Fibroblast of skin of right quadriceps (primary cell): ENCODE measurements at regions not wholly inside any gene's neighbourhood (a gene's known extent, or its start where the extent isn't known, plus 50 kb on each side); places are given as distances from the start of the nearest gene placed in this dataset.
"Not testable (repeated sequence)": the region's sequence is repeated elsewhere in the genome, so short reads cannot be mapped to it uniquely, and the experiment has no call there.

ENCODE experiments used
- DNase-seq: peaks from one replicate; pipeline ENCODE4 v3.0.0-alpha.2; 2013

DNA sequence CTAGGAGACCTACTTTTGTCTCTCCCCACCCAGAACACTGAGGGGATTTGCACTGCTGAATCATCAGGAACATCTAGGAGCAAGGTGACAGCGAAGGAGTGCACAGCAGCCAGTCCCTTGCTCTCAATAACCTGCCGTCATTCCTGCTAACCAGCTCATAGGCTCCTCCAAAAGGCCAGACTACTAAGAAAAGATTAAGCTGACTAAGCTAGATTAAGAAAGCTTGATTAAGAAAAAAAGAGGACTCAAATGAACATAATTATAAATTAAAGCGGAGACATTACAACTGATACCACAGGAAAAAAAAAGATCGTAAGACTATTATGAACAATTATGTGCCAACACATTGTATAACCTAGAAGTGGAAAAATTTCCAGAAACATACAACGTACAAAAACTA, 1254.8 kb upstream of the CHAC2 start:
- no peak for DNase-seq

DNA sequence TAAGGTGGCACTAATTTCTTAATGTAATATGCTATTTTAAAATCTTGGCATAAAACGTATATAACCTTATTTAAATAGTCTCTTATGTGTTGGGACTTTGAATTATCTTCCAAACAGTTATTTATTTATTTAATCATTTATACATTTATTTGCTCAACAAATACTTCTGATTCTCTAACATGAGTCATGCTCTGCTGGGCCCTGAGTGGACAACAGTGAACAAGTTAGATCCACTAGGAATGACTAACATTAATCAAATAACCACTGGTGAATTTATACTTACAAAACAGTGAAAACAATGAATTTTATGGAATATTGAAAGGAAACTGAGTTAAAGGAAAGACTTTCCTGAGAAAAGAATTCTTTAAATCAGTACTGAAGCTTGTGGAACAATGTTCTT, 1257.2 kb upstream of the CHAC2 start:
- DNase-seq: no peak

DNA sequence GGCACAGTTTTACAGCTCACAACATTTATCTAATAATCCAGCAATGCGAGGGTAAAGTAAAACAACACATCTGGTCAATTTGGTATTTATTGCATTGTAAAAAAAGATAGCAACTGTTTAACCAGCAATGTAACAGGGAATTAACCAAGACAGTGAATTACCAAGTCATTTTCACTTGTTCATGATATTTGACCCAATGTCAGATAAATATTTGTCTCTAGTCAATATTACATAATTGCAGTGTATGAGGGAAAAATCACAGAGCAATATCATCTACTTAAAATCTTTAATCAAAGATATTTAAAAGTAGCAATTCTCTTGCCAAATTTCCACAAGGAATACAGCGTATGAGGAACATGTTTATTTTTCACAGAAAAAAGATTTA, 1265.1 kb upstream of the CHAC2 start:
- DNase-seq: no peak

DNA sequence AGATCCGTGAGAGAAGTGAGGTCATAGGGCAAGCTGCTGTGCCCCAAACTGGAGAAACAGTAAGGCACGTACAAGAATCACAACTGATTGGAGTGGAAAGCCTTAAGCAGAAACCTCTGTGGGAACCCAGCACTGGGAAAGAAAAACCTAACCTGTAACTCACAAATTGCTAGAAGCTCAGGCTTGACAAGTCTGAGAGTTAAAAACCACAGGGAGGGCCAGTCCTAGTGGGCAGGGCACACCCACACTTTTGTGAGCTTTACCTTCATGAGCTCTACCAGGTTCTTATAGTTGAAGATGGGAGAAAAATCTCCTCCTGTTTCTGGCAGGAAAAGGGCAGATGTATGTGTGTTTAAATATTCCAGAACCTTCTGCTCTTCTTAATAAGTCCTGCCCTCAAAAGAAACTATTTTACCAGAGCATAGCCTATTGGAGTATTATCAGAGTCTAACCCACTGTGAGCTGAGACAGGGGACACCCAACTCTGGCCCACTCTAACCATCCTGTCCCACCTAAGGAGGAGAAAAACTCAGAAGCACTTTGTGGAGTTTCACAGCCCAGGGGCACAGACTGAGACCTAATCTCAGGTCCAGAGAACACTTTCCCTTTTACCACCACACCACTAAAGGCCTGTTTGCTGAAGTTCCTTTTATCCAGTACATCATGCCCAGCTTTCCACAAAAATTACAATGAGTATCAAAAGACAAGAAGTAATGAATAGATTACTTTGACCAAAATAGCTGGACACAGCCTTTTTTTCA, 1265.7 kb upstream of the CHAC2 start:
- no peak for DNase-seq

DNA sequence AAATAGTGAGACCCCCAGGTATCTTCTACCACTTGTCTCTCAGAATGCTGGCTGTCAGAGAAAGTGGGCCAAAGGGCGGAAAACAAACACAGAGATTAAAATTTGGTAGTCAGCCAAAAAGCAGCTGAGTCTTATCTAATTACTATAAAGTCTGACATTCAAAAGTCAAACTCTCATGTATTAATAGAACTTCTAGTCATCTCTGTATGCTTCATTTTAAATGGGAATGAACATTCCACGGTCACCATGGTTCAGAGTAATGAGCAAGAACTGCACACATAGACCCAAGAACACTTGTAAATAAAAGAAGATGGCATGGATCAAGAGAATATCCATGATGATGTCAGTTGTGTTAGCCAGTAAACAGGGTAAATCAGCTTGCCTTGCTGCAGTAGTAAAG, 1267.0 kb upstream of the CHAC2 start:
- DNase-seq: no peak

GRCh38 chr2:52498077-52498750, 1269.4 kb upstream of the CHAC2 start:
- DNase-seq: no peak

GRCh38 chr2:52495816-52496215, 1271.8 kb upstream of the CHAC2 start:
- DNase-seq: no peak

DNA sequence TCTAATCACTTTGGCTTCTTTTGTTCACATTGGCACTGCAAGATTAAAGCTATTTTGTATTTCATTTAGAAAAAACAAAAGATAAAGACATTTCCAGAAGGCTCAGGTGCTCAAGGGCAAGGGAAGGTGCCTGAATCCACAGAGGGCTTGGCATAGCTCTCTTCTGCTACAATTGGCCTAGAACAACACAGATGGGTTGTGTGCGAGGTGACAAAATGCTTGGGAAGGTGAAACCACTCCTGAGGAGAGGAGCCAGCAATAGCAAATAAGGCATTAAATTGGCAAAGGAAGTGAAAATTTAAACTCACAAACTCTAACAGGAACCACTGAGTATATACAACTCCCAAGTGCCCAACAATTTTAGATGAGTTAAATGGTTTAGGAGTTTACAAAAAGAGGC, 1290.4 kb upstream of the CHAC2 start:
- DNase-seq: no peak

GRCh38 chr2:52475590-52475989, 1292.0 kb upstream of the CHAC2 start:
- DNase-seq: no peak

DNA sequence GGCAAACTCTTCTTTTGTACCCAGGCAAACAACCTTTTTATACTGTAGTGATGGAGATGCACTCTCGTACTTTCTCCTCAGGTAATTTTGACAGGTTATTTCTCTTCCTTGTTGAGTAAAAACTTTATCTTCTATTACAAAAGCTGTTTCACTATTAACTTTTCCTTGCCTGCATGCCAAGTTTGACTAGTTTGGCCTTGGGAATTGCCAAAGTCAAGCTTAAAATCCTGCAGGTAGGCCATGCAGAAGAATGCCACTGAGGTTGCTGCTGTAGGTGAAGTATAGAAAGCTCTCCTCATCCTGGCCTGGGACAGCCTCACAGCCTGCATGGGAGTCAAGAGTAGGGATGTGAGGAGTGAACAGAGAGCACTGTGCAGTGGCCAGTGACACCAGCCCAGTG, 1293.5 kb upstream of the CHAC2 start:
- DNase-seq: no peak

DNA sequence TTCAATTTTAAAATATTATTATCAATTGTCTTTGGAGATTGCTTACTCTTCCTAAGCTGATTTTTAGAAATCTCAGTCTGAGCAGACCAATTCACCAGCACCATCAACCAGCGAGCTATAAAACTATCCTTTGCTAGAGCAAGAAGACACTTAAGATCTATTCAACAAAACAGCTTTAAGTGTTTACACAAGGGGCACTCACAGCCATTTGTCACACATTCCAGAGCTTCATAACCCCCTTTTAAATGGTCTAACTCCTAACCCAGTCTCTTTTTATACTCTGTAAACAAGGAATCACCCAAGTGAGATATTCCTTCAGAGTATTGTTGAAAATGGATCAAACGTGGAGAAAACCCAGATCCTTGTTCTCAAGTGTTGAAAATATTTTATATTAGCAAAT, 1294.1 kb upstream of the CHAC2 start:
- DNase-seq: no peak

- DNase-seq: not testable (repeated sequence)
Observed at GRCh38 chr2:52470457-52470856, 1297.1 kb upstream of the CHAC2 start.

- DNase-seq: no peak
Observed at GRCh38 chr2:52467189-52467588, 1300.4 kb upstream of the CHAC2 start.

GRCh38 chr2:52465287-52465686, 1302.3 kb upstream of the CHAC2 start:
- no peak for DNase-seq

- no peak for DNase-seq
Observed at GRCh38 chr2:52463457-52463856, 1304.1 kb upstream of the CHAC2 start.

DNA sequence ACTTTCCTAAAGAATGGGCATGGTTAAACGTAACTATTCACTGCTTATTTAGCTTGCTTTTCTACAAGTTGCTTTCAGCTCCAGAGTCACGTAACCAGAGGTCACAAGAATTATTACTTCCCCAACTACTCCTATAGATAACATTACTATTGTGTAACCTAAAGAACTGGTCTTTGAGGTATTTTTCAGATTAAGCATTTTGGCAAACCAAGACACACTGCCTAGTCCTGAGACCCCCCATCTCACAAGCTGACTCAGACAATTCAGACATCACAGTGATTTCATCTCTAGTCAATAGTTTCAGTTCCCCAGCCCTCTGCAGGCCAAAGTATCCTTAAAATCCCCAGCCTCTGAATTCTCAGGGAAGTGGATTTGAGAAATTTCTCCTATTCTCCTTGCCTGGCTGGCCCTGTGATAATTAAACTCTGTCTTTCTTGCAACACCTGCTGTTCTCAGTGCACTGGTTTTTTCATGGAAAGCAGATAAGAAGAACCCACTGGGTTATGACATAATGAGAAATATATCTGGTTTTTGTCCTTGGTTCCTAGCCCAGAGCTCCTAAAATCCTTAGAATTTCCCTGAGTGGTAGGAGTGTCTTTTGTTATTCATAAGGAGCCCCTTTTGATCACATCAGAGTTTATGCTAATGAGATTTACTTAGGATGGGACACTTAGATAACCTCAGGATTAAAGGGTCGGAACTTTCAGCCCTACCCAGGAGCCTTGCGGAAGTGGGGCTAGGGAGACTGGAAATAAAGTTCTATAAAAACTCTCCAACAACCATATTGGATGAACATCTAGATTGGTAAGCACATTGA, 1310.8 kb upstream of the CHAC2 start:
- no peak for DNase-seq

DNA sequence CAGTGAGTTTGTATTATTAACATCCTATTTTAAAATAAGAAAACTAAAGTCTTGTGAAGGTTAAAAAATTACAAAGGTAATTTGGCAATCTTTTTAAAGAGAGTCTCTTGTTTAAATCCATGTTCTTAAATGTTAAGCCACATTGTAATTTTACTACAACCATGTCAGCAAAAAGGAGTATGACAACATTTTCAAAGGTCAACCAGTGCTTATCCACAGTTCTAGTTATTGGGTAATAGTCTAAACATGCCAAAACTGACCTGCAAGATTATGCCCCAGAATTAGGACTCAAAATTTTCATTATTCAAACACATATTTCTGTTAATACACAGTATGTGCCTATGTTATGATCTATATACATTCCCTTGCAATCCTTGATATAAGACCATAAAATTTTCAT, 1312.6 kb upstream of the CHAC2 start:
- no peak for DNase-seq

DNA sequence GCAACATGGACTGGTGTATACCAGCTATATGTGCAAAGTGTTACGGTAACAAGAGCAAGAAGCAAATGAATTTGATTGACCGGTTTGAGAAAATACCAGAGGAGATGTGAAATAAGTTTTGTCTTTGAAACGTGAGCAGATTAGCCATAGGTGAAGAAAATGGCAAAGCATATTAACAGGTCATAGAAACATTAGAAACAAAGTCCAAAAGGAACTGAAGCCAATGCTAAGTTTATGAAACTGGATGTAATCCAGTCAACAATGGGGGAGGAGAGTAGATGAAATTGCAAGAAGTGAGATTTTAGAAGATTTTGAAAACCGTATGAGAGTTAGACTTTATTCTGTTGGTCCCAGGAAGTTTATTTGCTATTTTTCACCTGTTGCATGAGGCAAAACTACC, 1315.4 kb upstream of the CHAC2 start:
- no peak for DNase-seq

- DNase-seq: no peak
Observed at GRCh38 chr2:52445686-52446085, 1321.9 kb upstream of the CHAC2 start.

GRCh38 chr2:52431352-52431760, 1336.2 kb upstream of the CHAC2 start:
- no peak for DNase-seq

DNA sequence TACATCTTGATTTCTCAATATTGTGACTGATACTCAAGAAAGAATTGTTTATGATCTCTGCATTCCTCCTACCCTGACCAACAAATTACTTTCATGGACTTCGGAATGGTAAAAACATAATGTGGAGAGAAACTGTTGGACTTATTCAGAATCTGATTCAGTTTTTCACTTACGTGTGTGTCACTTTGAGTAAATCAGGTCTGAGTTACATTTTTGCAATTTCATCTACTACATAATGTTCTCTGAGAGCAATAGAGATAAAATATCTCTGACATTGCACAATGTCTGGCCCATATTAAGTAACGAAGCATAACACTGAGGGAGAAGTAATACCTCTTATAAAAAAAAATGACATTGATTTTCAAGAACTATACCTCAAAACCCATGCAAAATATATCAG, 1337.9 kb upstream of the CHAC2 start:
- DNase-seq: no peak

DNA sequence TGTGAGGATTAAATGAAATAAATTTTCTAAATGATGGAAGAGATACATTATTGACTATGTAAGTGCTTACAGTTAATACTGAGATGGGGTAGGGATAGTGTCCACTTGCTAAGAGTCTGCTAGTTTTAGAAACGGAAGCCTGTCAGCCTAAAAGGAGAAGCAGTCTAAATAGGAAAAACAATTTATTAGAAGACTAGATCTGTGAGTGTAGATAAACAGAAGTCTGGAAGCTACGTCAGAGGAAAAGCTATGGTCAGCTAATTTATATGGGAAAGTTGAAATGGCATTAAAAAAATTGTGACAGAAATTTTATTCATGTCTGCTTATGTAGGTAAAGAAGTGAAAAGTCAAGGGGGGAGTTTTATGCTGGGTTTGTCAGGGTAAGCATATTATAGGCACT, 1338.4 kb upstream of the CHAC2 start:
- no peak for DNase-seq

GRCh38 chr2:52428224-52428623, 1339.4 kb upstream of the CHAC2 start:
- no peak for DNase-seq

DNA sequence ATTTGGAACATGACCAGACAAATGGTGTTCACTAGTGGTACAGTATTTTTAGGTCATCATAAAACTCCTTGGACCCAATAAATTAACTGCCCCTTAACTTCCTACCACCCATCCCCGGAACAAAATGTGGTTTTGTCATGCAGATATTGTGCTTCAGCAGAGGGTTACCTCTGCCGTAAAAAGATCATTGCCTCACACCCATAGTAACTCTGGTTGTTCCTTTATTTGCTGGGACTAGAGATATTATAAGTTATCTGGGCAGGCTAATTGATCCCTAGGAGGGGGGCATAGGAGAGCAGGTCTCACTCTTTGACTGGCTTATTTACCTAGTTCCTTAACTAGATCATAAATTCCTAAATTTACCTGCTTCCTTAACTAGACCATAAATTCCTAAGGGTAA, 1343.9 kb upstream of the CHAC2 start:
- DNase-seq: no peak
